Right kidney (tissue), 1 donor: ENCODE measurements at regions not wholly inside any gene's neighbourhood (a gene's known extent, or its start where the extent isn't known, plus 50 kb on each side); places are given as distances from the start of the nearest gene placed in this dataset.
A peak's percentile ranks its signal among the peaks of the same experiment; 100 is the strongest.

ENCODE experiments used
- DNase-seq: peaks from one replicate; pipeline ENCODE4 v3.0.0-alpha.2; 2016

- DNase-seq, result no peak
Measured at GRCh38 chr1:8267307-8267706, 50.6 kb upstream of the SLC45A1 start.

- DNase-seq, result no peak
Measured at GRCh38 chr1:8266436-8267165, 51.3 kb upstream of the SLC45A1 start.

GRCh38 chr1:8263791-8264190, 54.1 kb upstream of the SLC45A1 start:
- no peak for DNase-seq

- no peak for DNase-seq
Measured at GRCh38 chr1:8261398-8261762, 56.5 kb upstream of the SLC45A1 start.

- no peak for DNase-seq
Measured at GRCh38 chr1:8259498-8260290, 58.2 kb upstream of the SLC45A1 start.

GRCh38 chr1:8257621-8258020, 60.3 kb upstream of the SLC45A1 start:
- DNase-seq, result no peak

GRCh38 chr1:8256321-8256720, 61.6 kb upstream of the SLC45A1 start:
- no peak for DNase-seq

- DNase-seq, result no peak
Measured at GRCh38 chr1:8255712-8256111, 62.2 kb upstream of the SLC45A1 start.

- DNase-seq, result no peak
Measured at GRCh38 chr1:8252266-8252951, 65.5 kb upstream of the SLC45A1 start.

GRCh38 chr1:8251635-8252034, 66.3 kb upstream of the SLC45A1 start:
- no peak for DNase-seq

- DNase-seq, result no peak
Measured at GRCh38 chr1:8249838-8250237, 68.1 kb upstream of the SLC45A1 start.

- no peak for DNase-seq
Measured at GRCh38 chr1:8247811-8248436, 70.0 kb upstream of the SLC45A1 start.

GRCh38 chr1:8244304-8244703, 73.6 kb upstream of the SLC45A1 start:
- DNase-seq, result no peak

GRCh38 chr1:8242498-8242897, 75.4 kb upstream of the SLC45A1 start:
- DNase-seq, result no peak

GRCh38 chr1:8241417-8242014, 76.4 kb upstream of the SLC45A1 start:
- no peak for DNase-seq

GRCh38 chr1:8239306-8240023, 78.4 kb upstream of the SLC45A1 start:
- DNase-seq, result peak; percentile 70

- no peak for DNase-seq
Measured at GRCh38 chr1:8239039-8239305, 78.9 kb upstream of the SLC45A1 start.

- DNase-seq, result no peak
Measured at GRCh38 chr1:8238141-8239038, 79.5 kb upstream of the SLC45A1 start.

GRCh38 chr1:8232036-8232757, 85.7 kb upstream of the SLC45A1 start:
- no peak for DNase-seq

GRCh38 chr1:8230292-8230621, 87.7 kb upstream of the SLC45A1 start:
- DNase-seq, result no peak
